PFSK-1 (cell line): ENCODE measurements at regions not wholly inside any gene's neighbourhood (a gene's known extent, or its start where the extent isn't known, plus 50 kb on each side); places are given as distances from the start of the nearest gene placed in this dataset.

Experiments used
- POLR2AphosphoS5 ChIP-seq: IDR thresholded peaks from 2 replicates; pipeline ENCODE4 v1.6.1; 2012; ENCODE audit warnings: low read depth, mild to moderate bottlenecking, control low read depth, low read length, moderate library complexity
- REST ChIP-seq, 2 experiments: IDR thresholded peaks; 2 replicates each; pipeline versions ENCODE4 v1.6.1 to v1.8.0; 2011 to 2012; ENCODE audit warnings: low read depth in 2 of 2, low read length in 2 of 2, control low read depth in 1 of 2, inconsistent platforms in 1 of 2, mild to moderate bottlenecking in 1 of 2, moderate library complexity in 1 of 2; ENCODE audit not compliant: insufficient read depth in 1 of 2
- SIN3A ChIP-seq: IDR thresholded peaks from 2 replicates; pipeline ENCODE4 v1.6.1; 2012; ENCODE audit warnings: mild to moderate bottlenecking, low read length, moderate library complexity, borderline replicate concordance; ENCODE audit not compliant: insufficient read depth
- TAF1 ChIP-seq: IDR thresholded peaks from 2 replicates; pipeline ENCODE4 v1.6.1; 2012; ENCODE audit warnings: low read length, control low read depth, borderline replicate concordance; ENCODE audit not compliant: insufficient read depth

- no peak for TF ChIP-seq POLR2AphosphoS5
- no peak for TF ChIP-seq SIN3A
- no peak for TF ChIP-seq REST (IDR thresholded peaks at IDR 0.05; ENCODE audit: insufficient read depth in 1 of 2, low read depth in 2 of 2, low read length in 2 of 2)
- TF ChIP-seq TAF1 = no peak
Observed at GRCh38 chr10:108393089-108393488, 1228.6 kb upstream of the SORCS1 start.
